Activated B cell treated with CpG ODN at 0.5 μM for 24 hours (primary cell): ENCODE measurements at regions not wholly inside any gene's neighbourhood (a gene's known extent, or its start where the extent isn't known, plus 50 kb on each side); places are given as distances from the start of the nearest gene placed in this dataset.
"Not testable (repeated sequence)": the region's sequence is repeated elsewhere in the genome, so short reads cannot be mapped to it uniquely, and the experiment has no call there.

Experiments
- ATAC-seq: fragments of 200-7000 bp; cut with Tn5 transposase; one replicate; pipeline ENCODE4 v1.10.0; 2021; ENCODE audit warnings: low read depth, mild to moderate bottlenecking, moderate library complexity
- CTCF ChIA-PET: fragments of 350-600 bp; sonication (Branson Sonifier 250); formaldehyde crosslinking; loops from one replicate; lab custom pipeline; 2021; ENCODE audit warnings: antibody characterized with exemption; lab: Charles Lee
- POLR2A ChIA-PET: fragments of 350-600 bp; sonication (Branson Sonifier 250); formaldehyde crosslinking; loops from one replicate; lab custom pipeline; 2021; ENCODE audit warnings: antibody characterized with exemption; lab: Charles Lee
- DNase-seq: peaks from one replicate; pipeline ENCODE4 v3.0.0; 2022
- H3K27ac Mint-ChIP-seq: one replicate; pipeline ENCODE4 v1.8.0; 2020; ENCODE audit warnings: mixed read lengths
- H3K27me3 Mint-ChIP-seq: one replicate; pipeline ENCODE4 v1.8.0; 2021; ENCODE audit warnings: mixed read lengths
- H3K36me3 Mint-ChIP-seq: one replicate; pipeline ENCODE4 v1.8.0; 2021; ENCODE audit warnings: low read depth, mixed read lengths
- H3K4me1 Mint-ChIP-seq: one replicate; pipeline ENCODE4 v1.8.0; 2021; ENCODE audit warnings: mixed read lengths
- H3K4me3 Mint-ChIP-seq: one replicate; pipeline ENCODE4 v1.8.0; 2020; ENCODE audit warnings: mild to moderate bottlenecking, mixed read lengths
- H3K9me3 Mint-ChIP-seq: one replicate; pipeline ENCODE4 v1.8.0; 2020; ENCODE audit warnings: mixed read lengths
- intact Hi-C: fragments of 100-400 bp; cut with micrococcal nuclease; formaldehyde crosslinking; loops from one replicate; pipeline ENCODE4 v1.15.1; 2024
- TF ChIP-seq, protein P1 (sequence below): fragments of 200-600 bp; IDR thresholded peaks from one replicate; pipeline ENCODE4 v1.8.0; 2022; ENCODE audit warnings: antibody characterized with exemption, mild to moderate bottlenecking

DNA sequence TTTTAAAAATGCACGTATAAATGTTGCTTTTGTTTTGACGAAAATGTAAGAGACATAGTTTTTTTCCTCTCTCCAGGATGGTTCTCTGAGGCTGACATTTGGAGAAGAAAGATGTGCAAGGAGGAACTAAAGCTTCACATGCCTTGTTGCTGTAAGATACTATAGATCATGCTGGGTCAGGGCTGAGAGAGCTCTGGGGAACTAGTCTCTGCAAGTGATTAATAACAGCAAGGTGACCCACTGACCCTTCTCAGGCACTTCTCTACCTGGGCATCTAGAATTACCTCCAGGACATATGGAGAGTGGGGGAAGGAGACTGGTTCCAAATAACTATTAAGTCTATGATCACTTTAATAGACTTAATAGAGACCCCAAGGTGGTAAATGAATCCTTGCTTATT lies 246.0 kb downstream of the KBTBD8 start:
- CTCF ChIA-PET = no interaction called here
- intact Hi-C loops = no loop called here
- DNase-seq = no peak
- Mint-ChIP-seq H3K9me3 (no peaks in the 10 kb centered on the region), H3K27me3 (no peaks in the 10 kb centered on the region), H3K27ac (no peak overlapping the region), H3K4me1 (no peaks in the 10 kb centered on the region), H3K36me3 (no peaks in the 10 kb centered on the region), H3K4me3 (no peak overlapping the region)
- POLR2A ChIA-PET = no interaction called here
- TF ChIP-seq, protein P1, sequence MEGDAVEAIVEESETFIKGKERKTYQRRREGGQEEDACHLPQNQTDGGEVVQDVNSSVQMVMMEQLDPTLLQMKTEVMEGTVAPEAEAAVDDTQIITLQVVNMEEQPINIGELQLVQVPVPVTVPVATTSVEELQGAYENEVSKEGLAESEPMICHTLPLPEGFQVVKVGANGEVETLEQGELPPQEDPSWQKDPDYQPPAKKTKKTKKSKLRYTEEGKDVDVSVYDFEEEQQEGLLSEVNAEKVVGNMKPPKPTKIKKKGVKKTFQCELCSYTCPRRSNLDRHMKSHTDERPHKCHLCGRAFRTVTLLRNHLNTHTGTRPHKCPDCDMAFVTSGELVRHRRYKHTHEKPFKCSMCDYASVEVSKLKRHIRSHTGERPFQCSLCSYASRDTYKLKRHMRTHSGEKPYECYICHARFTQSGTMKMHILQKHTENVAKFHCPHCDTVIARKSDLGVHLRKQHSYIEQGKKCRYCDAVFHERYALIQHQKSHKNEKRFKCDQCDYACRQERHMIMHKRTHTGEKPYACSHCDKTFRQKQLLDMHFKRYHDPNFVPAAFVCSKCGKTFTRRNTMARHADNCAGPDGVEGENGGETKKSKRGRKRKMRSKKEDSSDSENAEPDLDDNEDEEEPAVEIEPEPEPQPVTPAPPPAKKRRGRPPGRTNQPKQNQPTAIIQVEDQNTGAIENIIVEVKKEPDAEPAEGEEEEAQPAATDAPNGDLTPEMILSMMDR = no peak
- ATAC-seq = no peak

DNA sequence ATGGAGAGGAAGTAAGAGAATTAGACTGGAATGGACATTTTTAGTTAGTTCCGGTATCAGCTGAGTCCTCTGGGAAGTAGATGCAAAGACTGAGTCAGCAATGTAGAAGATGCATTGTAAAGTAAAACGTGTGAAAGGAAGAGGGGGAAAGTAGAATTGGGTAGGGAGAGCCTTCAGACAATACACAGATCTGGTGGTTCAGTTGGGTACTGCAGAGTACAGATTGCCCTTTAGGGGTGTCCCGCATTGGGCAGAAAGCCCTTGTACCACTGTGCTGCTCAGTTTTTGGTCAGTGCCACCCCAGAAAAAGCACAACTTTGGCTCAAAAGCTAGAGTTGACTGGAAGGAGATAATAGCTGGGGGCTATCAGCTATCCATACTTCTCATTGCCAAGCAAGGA lies 247.4 kb downstream of the KBTBD8 start:
- H3K36me3 Mint-ChIP-seq = no peaks in the 10 kb centered on the region

DNA sequence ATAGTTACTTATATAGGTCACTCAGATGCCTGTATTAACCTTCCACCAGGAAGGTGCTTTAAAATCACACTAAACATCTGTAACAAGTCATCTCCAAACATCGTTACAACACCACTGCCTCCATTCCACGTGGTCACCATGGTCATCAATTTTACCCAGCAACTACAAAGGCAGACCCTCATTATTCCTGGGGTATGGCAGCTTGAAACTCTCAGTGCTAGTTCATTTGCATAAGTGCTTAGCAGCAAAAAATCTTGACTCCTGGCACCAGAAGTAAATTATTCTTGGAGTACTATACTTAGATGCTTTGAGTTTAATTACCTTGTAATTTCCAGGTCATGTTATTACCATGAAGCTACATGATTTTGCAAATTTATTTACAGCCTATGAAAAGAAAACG lies 250.6 kb downstream of the KBTBD8 start:
- ChIA-PET CTCF (no interaction called here), POLR2A (no interaction called here)
- ATAC-seq (no peak), DNase-seq (no peak)
- intact Hi-C loops = no loop called here
- TF ChIP-seq, protein P1 = no peak
- Mint-ChIP-seq H3K9me3 (no peaks in the 10 kb centered on the region), H3K4me1 (no peaks in the 10 kb centered on the region), H3K4me3 (no peak overlapping the region), H3K36me3 (no peaks in the 10 kb centered on the region), H3K27me3 (no peaks in the 10 kb centered on the region), H3K27ac (no peak overlapping the region)

More for the DNA sequence above, 247.4 kb downstream of the KBTBD8 start:
- Mint-ChIP-seq H3K27ac (no peak overlapping the region), H3K4me3 (no peak overlapping the region), H3K4me1 (no peaks in the 10 kb centered on the region), H3K9me3 (no peaks in the 10 kb centered on the region), H3K27me3 (no peaks in the 10 kb centered on the region)
- CTCF ChIA-PET = no interaction called here
- ATAC-seq = no peak
- intact Hi-C loops = no loop called here
- TF ChIP-seq, protein P1 = no peak
- POLR2A ChIA-PET = no interaction called here
- no peak for DNase-seq

DNA sequence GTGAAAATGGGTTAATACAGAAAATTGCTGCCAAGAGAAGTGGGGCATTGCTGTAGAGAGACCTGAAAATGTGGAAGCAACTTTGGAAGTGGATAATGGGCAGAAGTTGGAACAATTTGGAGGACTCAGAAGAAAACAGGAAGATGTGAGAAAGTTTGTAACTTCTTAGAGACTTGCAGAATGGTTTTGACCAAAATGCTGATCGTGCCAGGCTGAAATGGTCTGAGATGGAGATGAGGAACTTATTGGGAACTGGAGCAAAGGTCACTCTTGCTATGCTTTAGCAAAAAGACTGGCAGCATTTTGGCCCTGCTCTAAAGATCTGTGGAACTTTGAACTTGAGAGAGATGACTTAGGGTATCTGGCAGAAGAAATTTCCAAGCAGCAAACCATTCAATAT lies 254.8 kb downstream of the KBTBD8 start:
- H3K9me3 Mint-ChIP-seq, H3K27me3 Mint-ChIP-seq, H3K27ac Mint-ChIP-seq, H3K4me1 Mint-ChIP-seq, H3K4me3 Mint-ChIP-seq, H3K36me3 Mint-ChIP-seq, intact Hi-C loops, CTCF ChIA-PET, DNase-seq, ATAC-seq, POLR2A ChIA-PET: not testable (repeated sequence)

DNA sequence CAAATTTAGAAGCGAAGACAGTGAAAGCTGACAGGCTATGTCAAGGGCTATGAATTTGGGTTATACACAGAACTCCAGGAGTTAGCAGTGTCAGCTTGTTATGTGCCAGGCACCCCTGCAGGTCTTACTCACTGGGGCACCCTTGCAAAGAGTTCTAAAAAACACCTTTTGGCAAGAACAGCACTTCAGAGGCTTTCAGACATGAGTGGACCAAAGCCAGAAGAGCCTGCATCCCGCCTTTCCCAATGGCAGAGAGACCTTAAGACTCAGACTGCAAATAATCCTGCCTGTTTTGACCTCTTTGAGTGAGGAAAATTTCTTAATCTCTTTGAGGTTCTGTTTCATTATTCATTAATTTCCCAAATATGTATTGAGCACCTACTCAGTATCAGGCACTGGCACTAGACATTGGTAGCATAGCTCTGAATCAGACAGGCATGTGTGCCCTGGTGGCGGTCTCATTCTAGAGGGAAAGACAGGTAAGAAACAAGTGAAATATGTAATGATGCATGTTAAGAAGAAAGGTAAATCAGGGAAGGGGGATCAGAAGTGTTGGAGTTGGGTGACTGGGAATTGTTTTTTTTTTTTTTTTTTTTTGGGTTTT lies 280.0 kb downstream of the KBTBD8 start:
- no peaks in the 10 kb centered on the region for H3K36me3 Mint-ChIP-seq
- ChIA-PET POLR2A (no interaction called here), CTCF (no interaction called here)
- no peak overlapping the region for H3K4me3 Mint-ChIP-seq
- intact Hi-C loops = no loop called here
- ATAC-seq = no peak
- TF ChIP-seq, protein P1 = no peak
- H3K27ac Mint-ChIP-seq = no peak overlapping the region
- no peak for DNase-seq
- no peaks in the 10 kb centered on the region for H3K27me3 Mint-ChIP-seq
- H3K9me3 Mint-ChIP-seq = peaks cover 2% of the 10 kb centered on the region
- H3K4me1 Mint-ChIP-seq = no peaks in the 10 kb centered on the region

DNA sequence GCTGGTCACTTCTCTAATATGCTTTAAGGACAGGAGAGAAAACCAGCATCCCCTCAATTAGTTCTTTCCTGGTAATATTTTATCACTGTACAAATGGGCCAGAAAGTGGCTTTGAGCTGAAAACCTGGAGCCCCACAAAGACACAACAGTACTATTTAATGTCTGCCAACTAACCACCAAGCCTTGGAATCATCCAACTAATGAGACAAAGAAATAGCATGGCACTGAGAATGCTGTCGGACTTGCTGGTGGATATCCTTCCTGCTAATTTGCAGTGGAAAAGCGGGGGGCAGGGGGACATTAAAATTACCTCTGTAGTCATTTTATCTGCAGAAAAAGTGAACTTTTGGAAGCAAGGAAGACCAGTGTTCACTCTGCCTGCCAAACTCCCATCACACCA lies 288.5 kb downstream of the KBTBD8 start:
- Mint-ChIP-seq H3K9me3 (peaks cover 2% of the 10 kb centered on the region), H3K4me1 (peaks cover 16% of the 10 kb centered on the region), H3K27ac (no peak overlapping the region), H3K36me3 (no peaks in the 10 kb centered on the region), H3K4me3 (no peak overlapping the region), H3K27me3 (no peaks in the 10 kb centered on the region)
- ATAC-seq (no peak), DNase-seq (no peak)
- ChIA-PET CTCF (no interaction called here), POLR2A (no interaction called here)
- TF ChIP-seq, protein P1 = no peak
- intact Hi-C loops = no loop called here
